CD14-positive monocyte (primary cell): ENCODE measurements at regions not wholly inside any gene's neighbourhood (a gene's known extent, or its start where the extent isn't known, plus 50 kb on each side); places are given as distances from the start of the nearest gene placed in this dataset.
A peak's percentile ranks its signal among the peaks of the same experiment; 100 is the strongest.

Source experiments
- DNase-seq, 3 donors: peaks; one replicate each; pipeline ENCODE4 v3.0.0-alpha.2; 2011 to 2022
- H2AFZ ChIP-seq: 2 replicates; pipeline ENCODE4 v1.6.0; 2012; ENCODE audit warnings: mild to moderate bottlenecking, low read depth, low read length, inconsistent platforms; ENCODE audit not compliant: insufficient read depth, poor library complexity, severe bottlenecking
- H3K27ac ChIP-seq, 2 donors: 1 replicate in 1 of 2; 2 replicates in 1 of 2; pipeline ENCODE4 v1.5.1; 2012 to 2013; ENCODE audit warnings: low read length in 2 of 2, control low read depth in 1 of 2, inconsistent platforms in 1 of 2, low read depth in 1 of 2, mild to moderate bottlenecking in 1 of 2
- H3K27me3 ChIP-seq, 2 donors: one replicate each; pipeline versions ENCODE4 v1.6.0 to v1.6.1; 2011 to 2013; ENCODE audit warnings: low read length in 2 of 2; ENCODE audit not compliant: control insufficient read depth in 2 of 2, insufficient read depth in 2 of 2
- H3K36me3 ChIP-seq, 2 donors: replicated peaks in 1 of 2; 1 replicate in 1 of 2; 2 replicates in 1 of 2; pipeline versions ENCODE4 v1.5.1 to v1.6.1; 2012 to 2013; ENCODE audit warnings: low read length in 2 of 2, control low read depth in 1 of 2, inconsistent platforms in 1 of 2, mild to moderate bottlenecking in 1 of 2; ENCODE audit not compliant: insufficient read depth in 2 of 2, control insufficient read depth in 1 of 2
- H3K4me1 ChIP-seq, 2 donors: 1 replicate in 1 of 2; 2 replicates in 1 of 2; pipeline versions ENCODE4 v1.5.1 to v1.6.1; 2012 to 2013; ENCODE audit warnings: low read length in 2 of 2, control low read depth in 1 of 2, inconsistent platforms in 1 of 2, mild to moderate bottlenecking in 1 of 2, moderate library complexity in 1 of 2; ENCODE audit not compliant: insufficient read depth in 2 of 2, control insufficient read depth in 1 of 2
- H3K4me2 ChIP-seq: replicated peaks from 2 replicates; pipeline ENCODE3; 2012; ENCODE audit warnings: low read length, moderate library complexity, mild to moderate bottlenecking; ENCODE audit not compliant: poor library complexity, severe bottlenecking; ENCODE audit errors: extremely low read depth
- H3K4me3 ChIP-seq, 3 experiments: fragments of 200-600 bp in 1 of 3; sonication (generic) in 1 of 3; replicated peaks in 1 of 3; 1 replicate in 2 of 3; 2 replicates in 1 of 3; pipeline ENCODE4 v1.5.1; 2011 to 2013; ENCODE audit warnings: low read length in 3 of 3, mild to moderate bottlenecking in 3 of 3, control low read depth in 2 of 3, low read depth in 2 of 3, inconsistent platforms in 1 of 3, moderate library complexity in 1 of 3
- H3K79me2 ChIP-seq: 2 replicates; pipeline ENCODE4 v1.6.0; 2012; ENCODE audit warnings: mild to moderate bottlenecking, control low read depth, inconsistent platforms, low read length, moderate library complexity; ENCODE audit not compliant: insufficient read depth
- H3K9ac ChIP-seq: 2 replicates; pipeline ENCODE4 v1.6.0; 2017; ENCODE audit warnings: low read length, mild to moderate bottlenecking; ENCODE audit not compliant: insufficient read depth, poor library complexity, severe bottlenecking
- H3K9me3 ChIP-seq, 2 donors: replicated peaks in 1 of 2; 1 replicate in 1 of 2; 2 replicates in 1 of 2; pipeline versions ENCODE4 v1.5.1 to v1.6.1; 2012 to 2013; ENCODE audit warnings: low read length in 2 of 2, control low read depth in 1 of 2; ENCODE audit not compliant: control insufficient read depth in 1 of 2, insufficient read depth in 1 of 2
- H4K20me1 ChIP-seq: 2 replicates; pipeline ENCODE4 v1.6.0; 2012; ENCODE audit warnings: mild to moderate bottlenecking, low read length, control low read depth, moderate library complexity; ENCODE audit not compliant: insufficient read depth
- H3K27ac Mint-ChIP-seq, 7 donors: one replicate each; pipeline ENCODE4 v1.8.0; 2020; ENCODE audit warnings: mild to moderate bottlenecking in 7 of 7, mixed read lengths in 7 of 7, moderate library complexity in 6 of 7, inconsistent platforms in 2 of 7
- H3K27me3 Mint-ChIP-seq, 3 donors: one replicate each; pipeline ENCODE4 v1.8.0; 2021 to 2022; ENCODE audit warnings: low read depth in 3 of 3, mild to moderate bottlenecking in 3 of 3, mixed read lengths in 3 of 3, moderate library complexity in 3 of 3, inconsistent platforms in 1 of 3
- H3K36me3 Mint-ChIP-seq, 2 donors: one replicate each; pipeline ENCODE4 v1.8.0; 2020; ENCODE audit warnings: mixed read lengths in 2 of 2, inconsistent platforms in 1 of 2, mild to moderate bottlenecking in 1 of 2
- H3K4me1 Mint-ChIP-seq: one replicate; pipeline ENCODE4 v1.8.0; 2020; ENCODE audit warnings: mild to moderate bottlenecking, mixed read lengths
- H3K4me3 Mint-ChIP-seq, 2 donors: one replicate each; pipeline ENCODE4 v1.8.0; 2020; ENCODE audit warnings: mild to moderate bottlenecking in 2 of 2, mixed read lengths in 2 of 2, moderate library complexity in 1 of 2
- H3K9me3 Mint-ChIP-seq, 7 donors: one replicate each; pipeline ENCODE4 v1.8.0; 2020 to 2022; ENCODE audit warnings: mixed read lengths in 7 of 7, mild to moderate bottlenecking in 6 of 7, moderate library complexity in 6 of 7, inconsistent platforms in 2 of 7
- CTCF ChIP-seq: fragments of 200-600 bp; IDR thresholded peaks from one replicate; pipeline ENCODE4 v1.8.0; 2022; ENCODE audit warnings: antibody characterized with exemption, mild to moderate bottlenecking
- WGBS: methylation state at CpG from one replicate; pipeline ENCODE4 v1.1.5; 2013; ENCODE audit warnings: missing lambda C conversion rate; ENCODE audit not compliant: insufficient coverage; 5-methylcytosine and 5-hydroxymethylcytosine counted together
- intact Hi-C, 2 donors: fragments of 100-400 bp; cut with micrococcal nuclease; formaldehyde crosslinking; loops; one replicate each; pipeline versions ENCODE4 v1.15.0 to v1.15.1; 2023

GRCh38 chr5:113809626-113810025, 296.1 kb downstream of the YTHDC2 start:
- no peaks in the 10 kb centered on the region for H3K9me3 Mint-ChIP-seq
- no peak overlapping the region for H3K27ac Mint-ChIP-seq
- no peak overlapping the region for H2AFZ ChIP-seq
- WGBS = 100% methylated on average over 1 of the region's 2 CpGs
- no peak for TF ChIP-seq CTCF
- no peaks in the 10 kb centered on the region for H3K36me3 Mint-ChIP-seq
- no peak overlapping the region for H3K4me3 ChIP-seq
- H3K4me2 ChIP-seq = no peak overlapping the region
- H3K27me3 Mint-ChIP-seq = peaks cover 0 to 2% (median 0%) of the 10 kb centered on the region in 3 donors
- no peak overlapping the region for H3K27ac ChIP-seq
- no peaks in the 10 kb centered on the region for H4K20me1 ChIP-seq
- peaks cover 0 to 2% of the 10 kb centered on the region in 2 donors for H3K9me3 ChIP-seq
- no peak for DNase-seq
- intact Hi-C loops = no loop called here
- no peaks in the 10 kb centered on the region for H3K4me1 ChIP-seq
- no peak overlapping the region for H3K9ac ChIP-seq
- H3K4me3 Mint-ChIP-seq = no peak overlapping the region
- no peaks in the 10 kb centered on the region for H3K79me2 ChIP-seq
- no peaks in the 10 kb centered on the region for H3K27me3 ChIP-seq
- H3K4me1 Mint-ChIP-seq = no peaks in the 10 kb centered on the region
- H3K36me3 ChIP-seq = no peaks in the 10 kb centered on the region

GRCh38 chr5:113813466-113813865, 300.0 kb downstream of the YTHDC2 start:
- Histone ChIP-seq H3K27me3 (no peaks in the 10 kb centered on the region), H3K9ac (no peak overlapping the region), H3K4me3 (no peak overlapping the region), H3K4me1 (no peaks in the 10 kb centered on the region), H4K20me1 (no peaks in the 10 kb centered on the region), H3K4me2 (no peak overlapping the region), H3K27ac (no peak overlapping the region), H3K9me3 (no peaks in the 10 kb centered on the region), H2AFZ (no peak overlapping the region), H3K79me2 (no peaks in the 10 kb centered on the region), H3K36me3 (no peaks in the 10 kb centered on the region)
- H3K27me3 Mint-ChIP-seq = peaks cover 0 to 3% (median 0%) of the 10 kb centered on the region in 3 donors
- H3K27ac Mint-ChIP-seq = peak overlapping the region in 1 of 7 donors; percentile 38
- H3K9me3 Mint-ChIP-seq = peaks cover 0 to 2% (median 0%) of the 10 kb centered on the region in 7 donors
- H3K4me3 Mint-ChIP-seq = no peak overlapping the region
- no peak for TF ChIP-seq CTCF
- intact Hi-C loops = no loop called here
- no peak for DNase-seq
- H3K4me1 Mint-ChIP-seq = no peaks in the 10 kb centered on the region
- H3K36me3 Mint-ChIP-seq = no peaks in the 10 kb centered on the region
